AG04449 (cell line): ENCODE measurements at regions not wholly inside any gene's neighbourhood (a gene's known extent, or its start where the extent isn't known, plus 50 kb on each side); places are given as distances from the start of the nearest gene placed in this dataset.
"Not testable (repeated sequence)": the region's sequence is repeated elsewhere in the genome, so short reads cannot be mapped to it uniquely, and the experiment has no call there.

Source experiments
- CTCF ChIA-PET: fragments of 350-600 bp; formaldehyde crosslinking; extraction: SDS; loops from one replicate; lab custom pipeline; 2021; ENCODE audit warnings: antibody characterized with exemption; lab: Yijun Ruan, JAX
- POLR2A ChIA-PET: fragments of 400-600, 350-600 bp; formaldehyde crosslinking; extraction: SDS; loops from one replicate; lab custom pipeline; 2020; ENCODE audit warnings: antibody characterized with exemption, inconsistent platforms; lab: Yijun Ruan, JAX
- DNase-seq: peaks from one replicate; pipeline ENCODE4 v3.0.0-alpha.2; 2010; ENCODE audit warnings: low read depth, low spot score
- H3K4me3 ChIP-seq: 2 replicates; pipeline ENCODE4 v1.5.1; 2011; ENCODE audit warnings: low read depth, mild to moderate bottlenecking, control low read depth, low read length
- CTCF ChIP-seq: IDR thresholded peaks from one replicate; pipeline ENCODE4 v1.5.1; 2011; ENCODE audit warnings: mild to moderate bottlenecking, moderate library complexity, low read length, control low read depth, inconsistent platforms; ENCODE audit not compliant: insufficient read depth; ENCODE audit errors: missing control alignments

- no peak for TF ChIP-seq CTCF
Observed at GRCh38 chr7:113519472-113519871, 399.3 kb downstream of the PPP1R3A start.

GRCh38 chr7:113504691-113505090 is 386.3 kb upstream of the SMIM30 start:
- H3K4me3 ChIP-seq, result no peak overlapping the region
- DNase-seq, result no peak
- no peak for TF ChIP-seq CTCF
- ChIA-PET POLR2A (no interaction called here), CTCF (no interaction called here)

More at GRCh38 chr7:113519472-113519871, 399.3 kb downstream of the PPP1R3A start:
- no peak overlapping the region for H3K4me3 ChIP-seq
- POLR2A ChIA-PET, result no interaction called here
- no peak for DNase-seq
- CTCF ChIA-PET, result no interaction called here

- CTCF ChIA-PET, result no interaction called here
- TF ChIP-seq CTCF, result no peak
- POLR2A ChIA-PET, result no interaction called here
Observed at GRCh38 chr7:113504142-113504541, 385.8 kb upstream of the SMIM30 start.

GRCh38 chr7:113496586-113496985 is 378.2 kb upstream of the SMIM30 start:
- POLR2A ChIA-PET, DNase-seq, H3K4me3 ChIP-seq, CTCF ChIA-PET: not testable (repeated sequence)

More at GRCh38 chr7:113504142-113504541, 385.8 kb upstream of the SMIM30 start:
- H3K4me3 ChIP-seq, result no peak overlapping the region
- DNase-seq, result no peak

- DNase-seq, H3K4me3 ChIP-seq, CTCF ChIA-PET, POLR2A ChIA-PET: not testable (repeated sequence)
Observed at GRCh38 chr7:113494797-113495566, 376.6 kb upstream of the SMIM30 start.

GRCh38 chr7:113491305-113491704 is 373.0 kb upstream of the SMIM30 start:
- DNase-seq, result no peak
- no peak overlapping the region for H3K4me3 ChIP-seq
- ChIA-PET CTCF (no interaction called here), POLR2A (no interaction called here)
- no peak for TF ChIP-seq CTCF

- CTCF ChIA-PET, result no interaction called here
- POLR2A ChIA-PET, result no interaction called here
- TF ChIP-seq CTCF, result no peak
- no peak overlapping the region for H3K4me3 ChIP-seq
- DNase-seq, result no peak
Observed at GRCh38 chr7:113487925-113488731, 369.8 kb upstream of the SMIM30 start.
